Vagina (tissue), 2 donors: ENCODE measurements at regions not wholly inside any gene's neighbourhood (a gene's known extent, or its start where the extent isn't known, plus 50 kb on each side); places are given as distances from the start of the nearest gene placed in this dataset.

Experiments used
- POLR2A ChIP-seq, 2 donors: fragments of 450-650 bp; IDR thresholded peaks; one replicate each; pipeline ENCODE4 v1.6.1; 2017; ENCODE audit warnings: antibody characterized with exemption in 2 of 2, mild to moderate bottlenecking in 2 of 2, moderate library complexity in 2 of 2
- POLR2AphosphoS5 ChIP-seq, 2 donors: sonication (generic); formaldehyde crosslinking; IDR thresholded peaks; one replicate each; pipeline ENCODE4 v1.9.0; 2017; ENCODE audit warnings: antibody characterized with exemption in 2 of 2, mild to moderate bottlenecking in 2 of 2, low read depth in 1 of 2; ENCODE audit not compliant: insufficient read depth in 1 of 2
- TF ChIP-seq, protein P1 (sequence below), 3 experiments: fragments of 450-650 bp in 2 of 3; fragments of 200-600 bp in 1 of 3; sonication (generic) in 1 of 3; IDR thresholded peaks; one replicate each; pipeline ENCODE4 v1.5.1; 2017 to 2019; ENCODE audit warnings: antibody characterized with exemption in 3 of 3, mild to moderate bottlenecking in 2 of 3, moderate library complexity in 2 of 3

DNA sequence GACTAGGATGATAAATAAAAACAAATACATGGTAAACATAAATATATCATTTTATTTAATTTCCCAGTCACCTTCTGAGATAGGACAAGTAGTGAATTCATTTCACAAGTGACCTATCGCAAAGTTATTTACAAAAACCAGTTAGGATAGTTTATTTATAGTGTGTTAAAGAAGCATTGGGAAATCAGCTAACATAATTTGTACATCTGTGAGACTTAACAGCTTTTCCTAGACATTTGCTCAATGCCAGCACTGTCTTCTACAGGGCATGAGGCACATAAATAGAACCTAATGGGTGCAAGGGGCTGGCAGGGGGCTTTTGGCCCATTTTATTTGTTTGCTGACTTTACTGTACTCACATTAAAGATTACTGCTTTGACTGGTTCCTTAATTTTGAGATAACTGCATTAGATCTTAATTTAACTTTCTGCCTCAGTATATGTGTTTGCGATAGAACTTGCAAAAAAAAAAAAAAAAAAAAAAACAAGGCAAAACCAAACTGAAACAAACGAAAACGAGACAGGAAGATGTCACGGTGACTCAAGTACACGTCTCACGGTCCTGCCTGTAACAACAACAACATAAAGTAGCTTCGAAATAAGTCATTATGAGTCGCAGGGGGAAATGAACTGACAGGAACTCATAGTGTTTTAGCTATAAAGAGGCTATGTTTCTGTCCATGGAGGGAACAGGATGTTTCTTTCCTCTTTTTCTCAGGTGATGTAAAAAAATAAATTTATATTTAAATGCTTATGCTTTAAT, 133.7 kb upstream of the GMDS start:
- TF ChIP-seq, protein P1, sequence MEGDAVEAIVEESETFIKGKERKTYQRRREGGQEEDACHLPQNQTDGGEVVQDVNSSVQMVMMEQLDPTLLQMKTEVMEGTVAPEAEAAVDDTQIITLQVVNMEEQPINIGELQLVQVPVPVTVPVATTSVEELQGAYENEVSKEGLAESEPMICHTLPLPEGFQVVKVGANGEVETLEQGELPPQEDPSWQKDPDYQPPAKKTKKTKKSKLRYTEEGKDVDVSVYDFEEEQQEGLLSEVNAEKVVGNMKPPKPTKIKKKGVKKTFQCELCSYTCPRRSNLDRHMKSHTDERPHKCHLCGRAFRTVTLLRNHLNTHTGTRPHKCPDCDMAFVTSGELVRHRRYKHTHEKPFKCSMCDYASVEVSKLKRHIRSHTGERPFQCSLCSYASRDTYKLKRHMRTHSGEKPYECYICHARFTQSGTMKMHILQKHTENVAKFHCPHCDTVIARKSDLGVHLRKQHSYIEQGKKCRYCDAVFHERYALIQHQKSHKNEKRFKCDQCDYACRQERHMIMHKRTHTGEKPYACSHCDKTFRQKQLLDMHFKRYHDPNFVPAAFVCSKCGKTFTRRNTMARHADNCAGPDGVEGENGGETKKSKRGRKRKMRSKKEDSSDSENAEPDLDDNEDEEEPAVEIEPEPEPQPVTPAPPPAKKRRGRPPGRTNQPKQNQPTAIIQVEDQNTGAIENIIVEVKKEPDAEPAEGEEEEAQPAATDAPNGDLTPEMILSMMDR (IDR thresholded peaks at IDR 0.05), result no peak
- no peak for TF ChIP-seq POLR2AphosphoS5 (IDR thresholded peaks at IDR 0.05; ENCODE audit: insufficient read depth in 1 of 2, low read depth in 1 of 2)
- TF ChIP-seq POLR2A (IDR thresholded peaks at IDR 0.05), result no peak
